ENCODE measurements at regions not wholly inside any gene's neighbourhood (a gene's known extent, or its start where the extent isn't known, plus 50 kb on each side); places are given as distances from the start of the nearest gene placed in this dataset.
A peak's percentile ranks its signal among the peaks of the same experiment; 100 is the strongest.

- DNase-seq (ENCODE audit: low read depth in 1 of 2, low spot score in 1 of 2) = peak in 1 of 2 donors; percentile 45
- peak overlapping the region; percentile 65 for H3K27ac ChIP-seq
Observed at GRCh38 chr2:60353406-60353800, 200.1 kb downstream of the BCL11A start.

DNA sequence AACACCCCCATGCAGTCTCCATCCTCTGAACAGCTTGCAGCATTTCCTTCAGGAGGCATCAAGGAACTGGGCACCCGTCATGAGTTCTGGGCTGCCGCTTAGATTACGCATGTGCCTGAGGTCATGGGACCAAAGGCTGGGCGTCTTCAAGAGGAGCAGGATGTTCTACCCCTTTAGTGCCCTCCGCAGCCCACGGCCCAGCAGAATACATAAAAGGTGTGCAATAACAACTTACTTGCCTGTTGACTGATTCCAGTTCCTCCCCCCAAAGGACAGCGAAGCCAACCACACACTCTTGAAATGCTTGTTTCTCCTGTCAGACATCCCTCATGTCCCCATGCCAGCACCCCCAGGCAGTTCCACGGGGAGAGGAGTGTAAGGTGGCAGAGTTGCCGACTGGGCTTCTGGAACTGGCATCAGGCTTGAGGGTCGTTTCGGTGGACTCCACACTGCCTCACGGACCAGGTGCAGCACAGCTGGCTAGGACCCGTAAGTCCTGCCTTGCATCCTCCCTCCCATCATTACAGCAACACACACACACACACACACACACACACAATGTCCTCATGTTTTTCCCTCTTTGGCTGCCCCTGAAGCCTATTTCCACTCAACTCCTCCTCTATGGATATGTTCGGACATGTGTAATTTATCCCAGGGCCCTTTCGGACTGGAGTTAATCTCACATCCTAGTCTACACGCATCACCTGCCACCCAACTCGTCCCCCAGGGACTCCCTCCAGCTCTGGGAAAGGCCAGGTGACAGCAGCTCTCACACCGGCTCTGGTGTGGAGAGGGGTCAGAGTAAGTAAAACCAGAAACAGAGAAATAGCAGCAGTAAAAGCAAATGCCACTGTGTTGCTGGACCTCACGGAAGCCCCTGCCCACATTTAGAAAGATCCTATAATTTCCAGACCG lies 200.7 kb downstream of the BCL11A start:
- peak overlapping the region; percentile 65 for H3K27ac ChIP-seq
- no peak overlapping the region for H3K4me3 ChIP-seq
- TF ChIP-seq, protein P1, sequence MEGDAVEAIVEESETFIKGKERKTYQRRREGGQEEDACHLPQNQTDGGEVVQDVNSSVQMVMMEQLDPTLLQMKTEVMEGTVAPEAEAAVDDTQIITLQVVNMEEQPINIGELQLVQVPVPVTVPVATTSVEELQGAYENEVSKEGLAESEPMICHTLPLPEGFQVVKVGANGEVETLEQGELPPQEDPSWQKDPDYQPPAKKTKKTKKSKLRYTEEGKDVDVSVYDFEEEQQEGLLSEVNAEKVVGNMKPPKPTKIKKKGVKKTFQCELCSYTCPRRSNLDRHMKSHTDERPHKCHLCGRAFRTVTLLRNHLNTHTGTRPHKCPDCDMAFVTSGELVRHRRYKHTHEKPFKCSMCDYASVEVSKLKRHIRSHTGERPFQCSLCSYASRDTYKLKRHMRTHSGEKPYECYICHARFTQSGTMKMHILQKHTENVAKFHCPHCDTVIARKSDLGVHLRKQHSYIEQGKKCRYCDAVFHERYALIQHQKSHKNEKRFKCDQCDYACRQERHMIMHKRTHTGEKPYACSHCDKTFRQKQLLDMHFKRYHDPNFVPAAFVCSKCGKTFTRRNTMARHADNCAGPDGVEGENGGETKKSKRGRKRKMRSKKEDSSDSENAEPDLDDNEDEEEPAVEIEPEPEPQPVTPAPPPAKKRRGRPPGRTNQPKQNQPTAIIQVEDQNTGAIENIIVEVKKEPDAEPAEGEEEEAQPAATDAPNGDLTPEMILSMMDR (IDR thresholded peaks at IDR 0.05; ENCODE audit: low read depth, low read length) = no peak
- peaks cover 10% of the 10 kb centered on the region for H3K4me1 ChIP-seq (ENCODE audit: low read depth)
- no peaks in the 10 kb centered on the region for H3K36me3 ChIP-seq
- no peaks in the 10 kb centered on the region for H3K9me3 ChIP-seq (ENCODE audit: low read depth)
- H3K27me3 ChIP-seq = no peaks in the 10 kb centered on the region
- DNase-seq (ENCODE audit: low read depth in 1 of 2, low spot score in 1 of 2) = no peak

More at GRCh38 chr2:60353406-60353800, 200.1 kb downstream of the BCL11A start:
- no peak overlapping the region for H3K4me3 ChIP-seq
- H3K27me3 ChIP-seq = no peaks in the 10 kb centered on the region
- peaks cover 10% of the 10 kb centered on the region for H3K4me1 ChIP-seq (ENCODE audit: low read depth)
- H3K36me3 ChIP-seq = no peaks in the 10 kb centered on the region
- TF ChIP-seq, protein P1 (IDR thresholded peaks at IDR 0.05; ENCODE audit: low read depth, low read length) = no peak
- no peaks in the 10 kb centered on the region for H3K9me3 ChIP-seq (ENCODE audit: low read depth)

- H3K9me3 ChIP-seq (ENCODE audit: low read depth) = no peaks in the 10 kb centered on the region
- TF ChIP-seq, protein P1 (IDR thresholded peaks at IDR 0.05; ENCODE audit: low read depth, low read length) = no peak
- H3K27ac ChIP-seq = no peak overlapping the region
- no peak for DNase-seq (ENCODE audit: low read depth in 1 of 2, low spot score in 1 of 2)
- H3K4me3 ChIP-seq = no peak overlapping the region
- peaks cover 10% of the 10 kb centered on the region for H3K4me1 ChIP-seq (ENCODE audit: low read depth)
- no peaks in the 10 kb centered on the region for H3K27me3 ChIP-seq
- no peaks in the 10 kb centered on the region for H3K36me3 ChIP-seq
Observed at GRCh38 chr2:60351802-60352201, 201.7 kb downstream of the BCL11A start.

- H3K36me3 ChIP-seq = no peaks in the 10 kb centered on the region
- TF ChIP-seq, protein P1 (IDR thresholded peaks at IDR 0.05; ENCODE audit: low read depth, low read length) = no peak
- H3K4me1 ChIP-seq (ENCODE audit: low read depth) = peaks cover 10% of the 10 kb centered on the region
- no peaks in the 10 kb centered on the region for H3K27me3 ChIP-seq
- no peaks in the 10 kb centered on the region for H3K9me3 ChIP-seq (ENCODE audit: low read depth)
- H3K27ac ChIP-seq = no peak overlapping the region
- no peak for DNase-seq (ENCODE audit: low read depth in 1 of 2, low spot score in 1 of 2)
- H3K4me3 ChIP-seq = no peak overlapping the region
Observed at GRCh38 chr2:60351321-60351720, 202.1 kb downstream of the BCL11A start.

- TF ChIP-seq, protein P1 (IDR thresholded peaks at IDR 0.05; ENCODE audit: low read depth, low read length) = no peak
- H3K4me1 ChIP-seq (ENCODE audit: low read depth) = peaks cover 10% of the 10 kb centered on the region
Observed at GRCh38 chr2:60350791-60351190, 202.7 kb downstream of the BCL11A start.

More at GRCh38 chr2:60350791-60351190, 202.7 kb downstream of the BCL11A start:
- Histone ChIP-seq H3K36me3 (no peaks in the 10 kb centered on the region), H3K27me3 (no peaks in the 10 kb centered on the region), H3K4me3 (no peak overlapping the region), H3K27ac (no peak overlapping the region), H3K9me3 (ENCODE audit: low read depth) (no peaks in the 10 kb centered on the region)
- no peak for DNase-seq (ENCODE audit: low read depth in 1 of 2, low spot score in 1 of 2)
